ENCODE measurements at regions not wholly inside any gene's neighbourhood (a gene's known extent, or its start where the extent isn't known, plus 50 kb on each side); places are given as distances from the start of the nearest gene placed in this dataset.

GRCh38 chr11:128367573-128367972 lies 219.8 kb downstream of the ETS1 start:
- DNase-seq (ENCODE audit: extremely low read depth, low read depth, low spot score) = no peak

GRCh38 chr11:128365044-128365443 lies 222.3 kb downstream of the ETS1 start:
- DNase-seq (ENCODE audit: extremely low read depth, low read depth, low spot score) = no peak

- DNase-seq (ENCODE audit: extremely low read depth, low read depth, low spot score) = no peak
These were observed 225.8 kb downstream of the ETS1 start for GRCh38 chr11:128361451-128362020.

GRCh38 chr11:128359515-128359914 lies 227.8 kb downstream of the ETS1 start:
- no peak for DNase-seq (ENCODE audit: extremely low read depth, low read depth, low spot score)

GRCh38 chr11:128357073-128357472 lies 230.3 kb downstream of the ETS1 start:
- DNase-seq (ENCODE audit: extremely low read depth, low read depth, low spot score) = no peak

GRCh38 chr11:128355558-128355957 lies 231.8 kb downstream of the ETS1 start:
- DNase-seq (ENCODE audit: extremely low read depth, low read depth, low spot score) = no peak

- DNase-seq (ENCODE audit: extremely low read depth, low read depth, low spot score) = no peak
These were observed 232.9 kb downstream of the ETS1 start for GRCh38 chr11:128354476-128354875.

GRCh38 chr11:128351168-128351567 lies 236.2 kb downstream of the ETS1 start:
- DNase-seq (ENCODE audit: extremely low read depth, low read depth, low spot score) = no peak

GRCh38 chr11:128349650-128350299 lies 237.6 kb downstream of the ETS1 start:
- no peak for DNase-seq (ENCODE audit: extremely low read depth, low read depth, low spot score)

GRCh38 chr11:128346804-128347203 lies 240.6 kb downstream of the ETS1 start:
- no peak for DNase-seq (ENCODE audit: extremely low read depth, low read depth, low spot score)

- no peak for DNase-seq (ENCODE audit: extremely low read depth, low read depth, low spot score)
These were observed 242.0 kb downstream of the ETS1 start for GRCh38 chr11:128345316-128345715.

GRCh38 chr11:128343870-128344269 lies 243.5 kb downstream of the ETS1 start:
- no peak for DNase-seq (ENCODE audit: extremely low read depth, low read depth, low spot score)

GRCh38 chr11:128343135-128343514 lies 244.2 kb downstream of the ETS1 start:
- DNase-seq (ENCODE audit: extremely low read depth, low read depth, low spot score) = no peak

- DNase-seq (ENCODE audit: extremely low read depth, low read depth, low spot score) = peak; percentile 88
These were observed 244.7 kb downstream of the ETS1 start for GRCh38 chr11:128342511-128343134.

- no peak for DNase-seq (ENCODE audit: extremely low read depth, low read depth, low spot score)
These were observed 245.8 kb downstream of the ETS1 start for GRCh38 chr11:128341280-128342248.

GRCh38 chr11:128339792-128340191 lies 247.6 kb downstream of the ETS1 start:
- no peak for DNase-seq (ENCODE audit: extremely low read depth, low read depth, low spot score)

GRCh38 chr11:128338811-128339210 lies 248.5 kb downstream of the ETS1 start:
- no peak for DNase-seq (ENCODE audit: extremely low read depth, low read depth, low spot score)

- DNase-seq (ENCODE audit: extremely low read depth, low read depth, low spot score) = no peak
These were observed 251.2 kb downstream of the ETS1 start for GRCh38 chr11:128336203-128336602.

GRCh38 chr11:128335729-128336128 lies 251.6 kb downstream of the ETS1 start:
- no peak for DNase-seq (ENCODE audit: extremely low read depth, low read depth, low spot score)

GRCh38 chr11:128334311-128335044 lies 252.9 kb downstream of the ETS1 start:
- peak; percentile 77 for DNase-seq (ENCODE audit: extremely low read depth, low read depth, low spot score)

GRCh38 chr11:128331317-128331716 lies 256.0 kb downstream of the ETS1 start:
- no peak for DNase-seq (ENCODE audit: extremely low read depth, low read depth, low spot score)
